ENCODE measurements at regions not wholly inside any gene's neighbourhood (a gene's known extent, or its start where the extent isn't known, plus 50 kb on each side); places are given as distances from the start of the nearest gene placed in this dataset.

- ChIA-PET CTCF (no interaction called here), POLR2A (no interaction called here)
- DNase-seq (ENCODE audit: extremely low spot score), result no peak
- TF ChIP-seq FOXK2 (IDR thresholded peaks at IDR 0.05) (no peak), CTBP1 (IDR thresholded peaks at IDR 0.05; ENCODE audit: borderline replicate concordance) (no peak), HDGF (IDR thresholded peaks at IDR 0.05; ENCODE audit: borderline replicate concordance) (no peak), ELF4 (IDR thresholded peaks at IDR 0.05) (no peak), SP1 (IDR thresholded peaks at IDR 0.05) (no peak), FOXM1 (IDR thresholded peaks at IDR 0.05; ENCODE audit: borderline replicate concordance) (no peak), FOXA1 (IDR thresholded peaks at IDR 0.05) (no peak), TARDBP (IDR thresholded peaks at IDR 0.05) (no peak), PKNOX1 (IDR thresholded peaks at IDR 0.05) (no peak), LEF1 (IDR thresholded peaks at IDR 0.05; ENCODE audit: borderline replicate concordance) (no peak), NFRKB (IDR thresholded peaks at IDR 0.05) (no peak), L3MBTL2 (conservative IDR thresholded peaks at IDR 0.05) (no peak), ZNF384 (IDR thresholded peaks at IDR 0.05) (no peak), SUZ12 (IDR thresholded peaks at IDR 0.05) (no peak), ARNT (IDR thresholded peaks at IDR 0.05) (no peak), BHLHE40 (IDR thresholded peaks at IDR 0.05; ENCODE audit: borderline replicate concordance) (no peak)
Observed at GRCh38 chr6:15952231-15953151, 176.4 kb upstream of the MYLIP start.

- POLR2A ChIA-PET, result no interaction called here
- DNase-seq (ENCODE audit: extremely low spot score), result no peak
- TF ChIP-seq ELF4 (IDR thresholded peaks at IDR 0.05) (no peak), SP1 (IDR thresholded peaks at IDR 0.05) (no peak), LEF1 (IDR thresholded peaks at IDR 0.05; ENCODE audit: borderline replicate concordance) (no peak), SUZ12 (IDR thresholded peaks at IDR 0.05) (no peak), TARDBP (IDR thresholded peaks at IDR 0.05) (no peak), ZNF384 (IDR thresholded peaks at IDR 0.05) (no peak), CTBP1 (IDR thresholded peaks at IDR 0.05; ENCODE audit: borderline replicate concordance) (no peak), FOXM1 (IDR thresholded peaks at IDR 0.05; ENCODE audit: borderline replicate concordance) (no peak), ARNT (IDR thresholded peaks at IDR 0.05) (no peak), PKNOX1 (IDR thresholded peaks at IDR 0.05) (no peak), L3MBTL2 (conservative IDR thresholded peaks at IDR 0.05) (no peak), HDGF (IDR thresholded peaks at IDR 0.05; ENCODE audit: borderline replicate concordance) (no peak)
- CTCF ChIA-PET, result interaction anchor here (0.5 kb wide), 1 partner anchor 1633 kb away, joined by 3 read pairs; no protein-coding TSS in a partner anchor
Observed at GRCh38 chr6:15950962-15951569, 177.8 kb upstream of the MYLIP start.

GRCh38 chr6:15949982-15950381 lies 178.9 kb upstream of the MYLIP start:
- DNase-seq (ENCODE audit: extremely low spot score), result no peak
- POLR2A ChIA-PET, result no interaction called here
- CTCF ChIA-PET, result interaction anchor here (0.9 kb wide), 1 partner anchor 256 kb away, joined by 3 read pairs; no protein-coding TSS in a partner anchor
- TF ChIP-seq FOXA1 (IDR thresholded peaks at IDR 0.05), result no peak
- TF ChIP-seq SP1 (IDR thresholded peaks at IDR 0.05), result no peak
- TF ChIP-seq L3MBTL2 (conservative IDR thresholded peaks at IDR 0.05), result no peak
- no peak for TF ChIP-seq SUZ12 (IDR thresholded peaks at IDR 0.05)
- TF ChIP-seq BHLHE40 (IDR thresholded peaks at IDR 0.05; ENCODE audit: borderline replicate concordance), result no peak
- no peak for TF ChIP-seq ARNT (IDR thresholded peaks at IDR 0.05)

GRCh38 chr6:15948930-15949900 lies 179.7 kb upstream of the MYLIP start:
- TF ChIP-seq ELF4 (IDR thresholded peaks at IDR 0.05), result no peak
- TF ChIP-seq ZNF384 (IDR thresholded peaks at IDR 0.05), result no peak
- no peak for TF ChIP-seq CTBP1 (IDR thresholded peaks at IDR 0.05; ENCODE audit: borderline replicate concordance)
- TF ChIP-seq L3MBTL2 (conservative IDR thresholded peaks at IDR 0.05), result peak; percentile 17; the same call in 1 of the 2 replicates
- peak; percentile 85 for TF ChIP-seq PKNOX1 (IDR thresholded peaks at IDR 0.05)
- no peak for TF ChIP-seq HDGF (IDR thresholded peaks at IDR 0.05; ENCODE audit: borderline replicate concordance)
- TF ChIP-seq FOXK2 (IDR thresholded peaks at IDR 0.05), result 0 out of 2 replicates have a peak, but pooled peaks have one; percentile 33
- no peak for TF ChIP-seq TARDBP (IDR thresholded peaks at IDR 0.05)
- no peak for TF ChIP-seq FOXM1 (IDR thresholded peaks at IDR 0.05; ENCODE audit: borderline replicate concordance)
- no peak for TF ChIP-seq ARNT (IDR thresholded peaks at IDR 0.05)
- no peak for TF ChIP-seq SP1 (IDR thresholded peaks at IDR 0.05)
- no peak for TF ChIP-seq SUZ12 (IDR thresholded peaks at IDR 0.05)
- TF ChIP-seq LEF1 (IDR thresholded peaks at IDR 0.05; ENCODE audit: borderline replicate concordance), result no peak
- TF ChIP-seq NFRKB (IDR thresholded peaks at IDR 0.05), result no peak
- no peak for TF ChIP-seq BHLHE40 (IDR thresholded peaks at IDR 0.05; ENCODE audit: borderline replicate concordance)
- TF ChIP-seq FOXA1 (IDR thresholded peaks at IDR 0.05), result peak; percentile 62; the same call in 1 of the 2 replicates
- ChIA-PET CTCF (interaction anchor here (0.9 to 1.1 kb wide), 2 partner anchors 257 to 258 kb away, joined by 3 to 5 read pairs; no protein-coding TSS in a partner anchor), POLR2A (no interaction called here)
- peak; percentile 73 for DNase-seq (ENCODE audit: extremely low spot score)

Data from HEK293T (cell line).